HG02759 (cell line): ENCODE measurements at regions not wholly inside any gene's neighbourhood (a gene's known extent, or its start where the extent isn't known, plus 50 kb on each side); places are given as distances from the start of the nearest gene placed in this dataset.

Experiments used
- ATAC-seq: cut with Tn5 transposase; IDR thresholded peaks from one replicate; pipeline ENCODE4 v1.9.1; 2021; ENCODE audit warnings: mild to moderate bottlenecking, moderate library complexity; ENCODE audit not compliant: unreplicated experiment

GRCh38 chr7:82567841-82568240, 124.3 kb upstream of the CACNA2D1 start:
- ATAC-seq: no peak

GRCh38 chr7:82567356-82567755, 123.8 kb upstream of the CACNA2D1 start:
- ATAC-seq: no peak

GRCh38 chr7:82566752-82567151, 123.2 kb upstream of the CACNA2D1 start:
- ATAC-seq: no peak

GRCh38 chr7:82562716-82563404, 119.3 kb upstream of the CACNA2D1 start:
- no peak for ATAC-seq

- peak; percentile 56 for ATAC-seq
Observed at GRCh38 chr7:82559193-82559805, 115.7 kb upstream of the CACNA2D1 start.

- ATAC-seq: no peak
Observed at GRCh38 chr7:82549616-82550285, 106.2 kb upstream of the CACNA2D1 start.

GRCh38 chr7:82548141-82548688, 104.6 kb upstream of the CACNA2D1 start:
- no peak for ATAC-seq

GRCh38 chr7:82542665-82543064, 99.1 kb upstream of the CACNA2D1 start:
- ATAC-seq: no peak

GRCh38 chr7:82539969-82540368, 96.4 kb upstream of the CACNA2D1 start:
- no peak for ATAC-seq

- ATAC-seq: no peak
Observed at GRCh38 chr7:82534684-82535083, 91.1 kb upstream of the CACNA2D1 start.

GRCh38 chr7:82530361-82530760, 86.8 kb upstream of the CACNA2D1 start:
- ATAC-seq: no peak

GRCh38 chr7:82528577-82529310, 85.2 kb upstream of the CACNA2D1 start:
- no peak for ATAC-seq

- ATAC-seq: no peak
Observed at GRCh38 chr7:82527851-82528250, 84.3 kb upstream of the CACNA2D1 start.

- no peak for ATAC-seq
Observed at GRCh38 chr7:82521906-82522445, 78.4 kb upstream of the CACNA2D1 start.

GRCh38 chr7:82517050-82517449, 73.5 kb upstream of the CACNA2D1 start:
- ATAC-seq: no peak

GRCh38 chr7:82511542-82511941, 68.0 kb upstream of the CACNA2D1 start:
- ATAC-seq: no peak

- no peak for ATAC-seq
Observed at GRCh38 chr7:82507976-82508677, 64.5 kb upstream of the CACNA2D1 start.

GRCh38 chr7:82507365-82507975, 63.9 kb upstream of the CACNA2D1 start:
- ATAC-seq: no peak

- ATAC-seq: no peak
Observed at GRCh38 chr7:82506702-82507101, 63.1 kb upstream of the CACNA2D1 start.

GRCh38 chr7:82506208-82506607, 62.6 kb upstream of the CACNA2D1 start:
- no peak for ATAC-seq
